ENCODE measurements at regions not wholly inside any gene's neighbourhood (a gene's known extent, or its start where the extent isn't known, plus 50 kb on each side); places are given as distances from the start of the nearest gene placed in this dataset.

- no peak for TF ChIP-seq USF1 (CRISPR knock-in tag; IDR thresholded peaks at IDR 0.05)
- no peak for TF ChIP-seq ZNF232 (CRISPR knock-in tag; IDR thresholded peaks at IDR 0.05)
- no peak for TF ChIP-seq ERG (CRISPR knock-in tag; IDR thresholded peaks at IDR 0.05)
- TF ChIP-seq NFYB (CRISPR knock-in tag; conservative IDR thresholded peaks at IDR 0.05; ENCODE audit: low read depth) = no peak
- TF ChIP-seq SMAD4 (CRISPR knock-in tag; IDR thresholded peaks at IDR 0.05) = no peak
- TF ChIP-seq CTCF (IDR thresholded peaks at IDR 0.05) = no peak
- TF ChIP-seq MYBL2 (CRISPR knock-in tag; IDR thresholded peaks at IDR 0.05) = no peak
- TF ChIP-seq PRDM15 (CRISPR knock-in tag; IDR thresholded peaks at IDR 0.05) = no peak
- no peak for TF ChIP-seq ZNF138 (CRISPR knock-in tag; conservative IDR thresholded peaks at IDR 0.05)
- no peak for TF ChIP-seq ZNF121 (CRISPR knock-in tag; IDR thresholded peaks at IDR 0.05)
- no peak for TF ChIP-seq JUN (CRISPR knock-in tag; IDR thresholded peaks at IDR 0.05)
- TF ChIP-seq E2F4 (CRISPR knock-in tag; IDR thresholded peaks at IDR 0.05; ENCODE audit: borderline replicate concordance, low read depth) = no peak
These were observed 1206.6 kb upstream of the TMEM132C start (continued) for GRCh38 chr12:127060310-127060847.

- Mint-ChIP-seq H3K27ac (no peak overlapping the region), H3K4me1 (no peaks in the 10 kb centered on the region), H3K4me3 (no peak overlapping the region), H3K36me3 (peaks cover 56% of the 10 kb centered on the region), H3K9me3 (peaks cover 67% of the 10 kb centered on the region), H3K27me3 (ENCODE audit: low read depth) (peaks cover 2% of the 10 kb centered on the region; the same call in 1 of the 2 replicates)
- TF ChIP-seq NFATC4 (CRISPR knock-in tag; IDR thresholded peaks at IDR 0.05) (no peak), ZNF671 (CRISPR knock-in tag; IDR thresholded peaks at IDR 0.05) (no peak), NFYB (CRISPR knock-in tag; conservative IDR thresholded peaks at IDR 0.05; ENCODE audit: low read depth) (no peak), ZBTB43 (CRISPR knock-in tag; IDR thresholded peaks at IDR 0.05) (no peak), NFE2L1 (CRISPR knock-in tag; IDR thresholded peaks at IDR 0.05) (no peak), AFF4 (CRISPR knock-in tag; IDR thresholded peaks at IDR 0.05; ENCODE audit: borderline replicate concordance) (no peak)
- POLR2A ChIA-PET = no interaction called here
- DNase-seq (ENCODE audit: low spot score) = no peak
- ATAC-seq = no peak
- CTCF ChIA-PET = no interaction called here
These were observed 1206.0 kb upstream of the TMEM132C start for GRCh38 chr12:127060933-127061332.
